GM18505 (cell line): ENCODE measurements at regions not wholly inside any gene's neighbourhood (a gene's known extent, or its start where the extent isn't known, plus 50 kb on each side); places are given as distances from the start of the nearest gene placed in this dataset.
"Not testable (repeated sequence)": the region's sequence is repeated elsewhere in the genome, so short reads cannot be mapped to it uniquely, and the experiment has no call there.

Experiments
- ATAC-seq: cut with Tn5 transposase; IDR thresholded peaks from one replicate; pipeline ENCODE4 v1.9.1; 2021; ENCODE audit not compliant: unreplicated experiment
- POLR2A ChIP-seq: IDR thresholded peaks from 4 replicates; pipeline ENCODE4 v1.6.1; 2011; ENCODE audit warnings: borderline replicate concordance; ENCODE audit not compliant: insufficient read depth, insufficient read length; ENCODE audit errors: extremely low read depth

- TF ChIP-seq POLR2A = no peak
- no peak for ATAC-seq
These were observed 80.3 kb downstream of the POU3F4 start for GRCh38 chrX:83588409-83588808.

GRCh38 chrX:83593634-83594294 lies 85.7 kb downstream of the POU3F4 start:
- ATAC-seq = no peak

DNA sequence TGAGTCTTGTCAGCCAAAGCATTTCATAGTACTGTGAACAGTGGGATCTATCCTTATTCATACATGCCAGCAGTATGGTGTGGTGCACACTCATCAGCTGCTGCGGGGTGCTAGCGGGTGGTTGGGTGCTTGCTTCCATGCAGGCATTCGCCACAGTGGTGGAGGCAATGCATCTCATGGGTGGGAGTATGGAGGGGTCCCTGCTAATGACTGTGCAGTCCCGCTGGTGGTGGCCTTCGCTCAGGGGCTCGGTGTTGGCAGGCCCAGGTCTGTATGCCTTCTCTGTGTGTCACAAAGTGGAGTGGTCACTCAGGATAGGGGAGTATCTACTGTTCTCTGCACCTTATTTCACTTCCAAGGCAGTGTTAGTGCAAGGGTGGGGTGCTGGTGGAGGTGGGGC lies 122.6 kb downstream of the POU3F4 start:
- no peak for TF ChIP-seq POLR2A
- ATAC-seq = no peak

More at GRCh38 chrX:83593634-83594294, 85.7 kb downstream of the POU3F4 start:
- TF ChIP-seq POLR2A = no peak

GRCh38 chrX:83649706-83650105 lies 141.6 kb downstream of the POU3F4 start:
- not testable (repeated sequence) for ATAC-seq

- TF ChIP-seq POLR2A = no peak
- ATAC-seq = peak; percentile 78
These were observed 150.6 kb downstream of the POU3F4 start for GRCh38 chrX:83658731-83659130.
